Central memory CD8-positive, alpha-beta T cell (primary cell): ENCODE measurements at regions not wholly inside any gene's neighbourhood (a gene's known extent, or its start where the extent isn't known, plus 50 kb on each side); places are given as distances from the start of the nearest gene placed in this dataset.
"Not testable (repeated sequence)": the region's sequence is repeated elsewhere in the genome, so short reads cannot be mapped to it uniquely, and the experiment has no call there.

Experiments used
- ATAC-seq: fragments of 150-1000 bp; cut with Tn5 transposase; replicated peaks from 2 replicates; pipeline ENCODE4 v1.10.0; 2022; ENCODE audit warnings: mild to moderate bottlenecking, moderate FRiP score, moderate number of reproducible peaks; ENCODE audit not compliant: poor library complexity, severe bottlenecking; ENCODE audit errors: extremely low read depth
- DNase-seq, 2 donors: peaks; one replicate each; pipeline ENCODE4 v3.0.0; 2021; ENCODE audit warnings: low spot score in 2 of 2
- H3K27ac Mint-ChIP-seq: one replicate; pipeline ENCODE4 v1.8.0; 2022; ENCODE audit warnings: low read depth, mild to moderate bottlenecking, moderate library complexity, mixed read lengths
- H3K27me3 Mint-ChIP-seq: one replicate; pipeline ENCODE4 v1.8.0; 2022; ENCODE audit warnings: mixed read lengths
- H3K36me3 Mint-ChIP-seq: one replicate; pipeline ENCODE4 v1.8.0; 2022; ENCODE audit warnings: mild to moderate bottlenecking, moderate library complexity, mixed read lengths; ENCODE audit not compliant: insufficient read depth
- H3K4me1 Mint-ChIP-seq: one replicate; pipeline ENCODE4 v1.8.0; 2022; ENCODE audit warnings: mixed read lengths
- H3K4me3 Mint-ChIP-seq: one replicate; pipeline ENCODE4 v1.8.0; 2022; ENCODE audit warnings: mild to moderate bottlenecking, moderate library complexity, mixed read lengths
- H3K9me3 Mint-ChIP-seq: one replicate; pipeline ENCODE4 v1.8.0; 2022; ENCODE audit warnings: mixed read lengths

- H3K4me3 Mint-ChIP-seq, result no peak overlapping the region
- ATAC-seq (no peak), DNase-seq (no peak)
- no peak overlapping the region for H3K27ac Mint-ChIP-seq
- H3K4me1 Mint-ChIP-seq, result no peaks in the 10 kb centered on the region
- peaks cover 30% of the 10 kb centered on the region for H3K27me3 Mint-ChIP-seq
- no peaks in the 10 kb centered on the region for H3K9me3 Mint-ChIP-seq
- no peaks in the 10 kb centered on the region for H3K36me3 Mint-ChIP-seq
These were observed 75.7 kb upstream of the PKN2 start for GRCh38 chr1:88608139-88608943.

GRCh38 chr1:88609051-88609450, 75.0 kb upstream of the PKN2 start:
- DNase-seq (no peak), ATAC-seq (no peak)
- Mint-ChIP-seq H3K27ac (no peak overlapping the region), H3K27me3 (peaks cover 33% of the 10 kb centered on the region), H3K9me3 (no peaks in the 10 kb centered on the region), H3K36me3 (no peaks in the 10 kb centered on the region), H3K4me3 (no peak overlapping the region), H3K4me1 (no peaks in the 10 kb centered on the region)

- Mint-ChIP-seq H3K36me3 (no peaks in the 10 kb centered on the region), H3K27me3 (peaks cover 48% of the 10 kb centered on the region), H3K4me3 (no peak overlapping the region), H3K9me3 (no peaks in the 10 kb centered on the region), H3K4me1 (no peaks in the 10 kb centered on the region), H3K27ac (no peak overlapping the region)
- DNase-seq (no peak), ATAC-seq (no peak)
These were observed 73.4 kb upstream of the PKN2 start for GRCh38 chr1:88610687-88611086.

- H3K27me3 Mint-ChIP-seq, result peaks cover 51% of the 10 kb centered on the region
These were observed 71.8 kb upstream of the PKN2 start for GRCh38 chr1:88612292-88612691.

GRCh38 chr1:88612773-88613172, 71.3 kb upstream of the PKN2 start:
- Mint-ChIP-seq H3K27ac (no peak overlapping the region), H3K36me3 (no peaks in the 10 kb centered on the region), H3K4me1 (no peaks in the 10 kb centered on the region), H3K9me3 (peaks cover 10% of the 10 kb centered on the region), H3K4me3 (no peak overlapping the region), H3K27me3 (peaks cover 56% of the 10 kb centered on the region)
- ATAC-seq (no peak), DNase-seq (no peak)

More at GRCh38 chr1:88612292-88612691, 71.8 kb upstream of the PKN2 start:
- Mint-ChIP-seq H3K36me3 (no peaks in the 10 kb centered on the region), H3K4me3 (no peak overlapping the region), H3K9me3 (peaks cover 5% of the 10 kb centered on the region), H3K27ac (no peak overlapping the region), H3K4me1 (no peaks in the 10 kb centered on the region)
- no peak for DNase-seq
- no peak for ATAC-seq

GRCh38 chr1:88618331-88618730, 65.7 kb upstream of the PKN2 start:
- Mint-ChIP-seq H3K27me3 (peaks cover 66% of the 10 kb centered on the region), H3K36me3 (no peaks in the 10 kb centered on the region)
- no peak for DNase-seq

GRCh38 chr1:88623101-88623500, 61.0 kb upstream of the PKN2 start:
- not testable (repeated sequence) for H3K36me3 Mint-ChIP-seq, DNase-seq, H3K4me3 Mint-ChIP-seq, H3K4me1 Mint-ChIP-seq, H3K27ac Mint-ChIP-seq, ATAC-seq
- H3K9me3 Mint-ChIP-seq, result peaks cover 11% of the 10 kb centered on the region
- H3K27me3 Mint-ChIP-seq, result peaks cover 37% of the 10 kb centered on the region

More at GRCh38 chr1:88618331-88618730, 65.7 kb upstream of the PKN2 start:
- ATAC-seq, result no peak
- Mint-ChIP-seq H3K4me1 (no peaks in the 10 kb centered on the region), H3K27ac (no peak overlapping the region), H3K9me3 (peaks cover 23% of the 10 kb centered on the region), H3K4me3 (no peak overlapping the region)
